KMS-11 (cell line): ENCODE measurements at regions not wholly inside any gene's neighbourhood (a gene's known extent, or its start where the extent isn't known, plus 50 kb on each side); places are given as distances from the start of the nearest gene placed in this dataset.

Experiments
- H2AFZ ChIP-seq: fragments of 200-600 bp; sonication (generic); 2 replicates; pipeline ENCODE4 v1.6.1; 2016; ENCODE audit warnings: antibody characterized with exemption, mixed run types, low read depth
- H3K27ac ChIP-seq: fragments of 200-600 bp; sonication (generic); 2 replicates; pipeline ENCODE4 v1.6.1; 2016; ENCODE audit warnings: mild to moderate bottlenecking, mixed run types
- H3K27me3 ChIP-seq: fragments of 200-600 bp; sonication (generic); 2 replicates; pipeline ENCODE4 v1.6.1; 2017; ENCODE audit warnings: mild to moderate bottlenecking, low read depth, mixed run types, moderate library complexity; ENCODE audit not compliant: insufficient read depth
- H3K36me3 ChIP-seq: fragments of 200-600 bp; sonication (generic); 2 replicates; pipeline ENCODE4 v1.6.1; 2017; ENCODE audit warnings: mild to moderate bottlenecking, mixed run types; ENCODE audit not compliant: insufficient read depth
- H3K4me1 ChIP-seq: fragments of 200-600 bp; sonication (generic); 2 replicates; pipeline ENCODE4 v1.6.1; 2016; ENCODE audit warnings: mild to moderate bottlenecking, low read depth, mixed run types; ENCODE audit not compliant: poor library complexity, severe bottlenecking
- H3K4me2 ChIP-seq: fragments of 200-600 bp; sonication (generic); 2 replicates; pipeline ENCODE4 v1.7.0; 2016; ENCODE audit warnings: mild to moderate bottlenecking, mixed run types
- H3K4me3 ChIP-seq: fragments of 200-600 bp; sonication (generic); IDR thresholded peaks from 2 replicates; pipeline ENCODE4 v1.6.1; 2017; ENCODE audit warnings: low read depth, low read length, mixed read lengths; ENCODE audit not compliant: insufficient read depth
- H3K79me2 ChIP-seq: fragments of 200-600 bp; sonication (generic); 2 replicates; pipeline ENCODE4 v1.6.1; 2016; ENCODE audit warnings: low read depth, mixed run types; ENCODE audit not compliant: insufficient read depth
- H3K9ac ChIP-seq: fragments of 200-600 bp; sonication (generic); 2 replicates; pipeline ENCODE4 v1.6.1; 2016; ENCODE audit warnings: mild to moderate bottlenecking, mixed run types
- H4K20me1 ChIP-seq: fragments of 200-600 bp; sonication (generic); 2 replicates; pipeline ENCODE4 v1.6.1; 2016; ENCODE audit warnings: mild to moderate bottlenecking, mixed run types; ENCODE audit not compliant: insufficient read depth
- CTCF ChIP-seq: fragments of 200-600 bp; sonication (generic); conservative IDR thresholded peaks from 2 replicates; pipeline ENCODE4 v1.6.1; 2017; ENCODE audit warnings: low read depth, mild to moderate bottlenecking, antibody characterized with exemption, low read length, moderate library complexity, mixed read lengths

- Histone ChIP-seq H2AFZ (no peak overlapping the region), H3K27ac (no peak overlapping the region), H3K79me2 (no peaks in the 10 kb centered on the region), H3K4me2 (no peak overlapping the region), H3K9ac (no peak overlapping the region), H3K27me3 (no peaks in the 10 kb centered on the region), H3K36me3 (no peaks in the 10 kb centered on the region), H3K4me1 (no peaks in the 10 kb centered on the region), H3K4me3 (no peak overlapping the region), H4K20me1 (no peaks in the 10 kb centered on the region)
- TF ChIP-seq CTCF, result no peak
These were observed 217.7 kb upstream of the ATXN7L3B start for GRCh38 chr12:74319886-74320285.

GRCh38 chr12:74321381-74321780, 216.3 kb upstream of the ATXN7L3B start:
- Histone ChIP-seq H3K4me3 (no peak overlapping the region), H3K79me2 (no peaks in the 10 kb centered on the region), H3K27ac (no peak overlapping the region), H4K20me1 (no peaks in the 10 kb centered on the region), H3K4me1 (no peaks in the 10 kb centered on the region), H3K36me3 (no peaks in the 10 kb centered on the region), H3K9ac (no peak overlapping the region), H3K4me2 (no peak overlapping the region), H2AFZ (no peak overlapping the region), H3K27me3 (no peaks in the 10 kb centered on the region)
- no peak for TF ChIP-seq CTCF

- no peak overlapping the region for H3K4me2 ChIP-seq
- no peaks in the 10 kb centered on the region for H3K4me1 ChIP-seq
- no peak overlapping the region for H3K9ac ChIP-seq
- H3K36me3 ChIP-seq, result no peaks in the 10 kb centered on the region
- H3K27ac ChIP-seq, result no peak overlapping the region
- H4K20me1 ChIP-seq, result no peaks in the 10 kb centered on the region
- no peaks in the 10 kb centered on the region for H3K79me2 ChIP-seq
- TF ChIP-seq CTCF, result no peak
- H3K4me3 ChIP-seq, result no peak overlapping the region
- H2AFZ ChIP-seq, result no peak overlapping the region
- H3K27me3 ChIP-seq, result no peaks in the 10 kb centered on the region
These were observed 214.8 kb upstream of the ATXN7L3B start for GRCh38 chr12:74322792-74323191.

- H3K36me3 ChIP-seq, result no peaks in the 10 kb centered on the region
- no peaks in the 10 kb centered on the region for H3K79me2 ChIP-seq
- no peak overlapping the region for H3K4me3 ChIP-seq
- H3K9ac ChIP-seq, result no peak overlapping the region
- H3K4me2 ChIP-seq, result no peak overlapping the region
- H4K20me1 ChIP-seq, result no peaks in the 10 kb centered on the region
- H2AFZ ChIP-seq, result no peak overlapping the region
- H3K27ac ChIP-seq, result no peak overlapping the region
- H3K27me3 ChIP-seq, result no peaks in the 10 kb centered on the region
- H3K4me1 ChIP-seq, result no peaks in the 10 kb centered on the region
- no peak for TF ChIP-seq CTCF
These were observed 209.0 kb upstream of the ATXN7L3B start for GRCh38 chr12:74328623-74329022.

GRCh38 chr12:74334780-74335179, 202.9 kb upstream of the ATXN7L3B start:
- H4K20me1 ChIP-seq, result no peaks in the 10 kb centered on the region
- H3K27me3 ChIP-seq, result no peaks in the 10 kb centered on the region
- H3K4me3 ChIP-seq, result no peak overlapping the region
- H3K4me1 ChIP-seq, result no peaks in the 10 kb centered on the region
- H3K36me3 ChIP-seq, result no peaks in the 10 kb centered on the region
- no peak overlapping the region for H3K4me2 ChIP-seq
- TF ChIP-seq CTCF, result no peak
- H3K79me2 ChIP-seq, result no peaks in the 10 kb centered on the region
- no peak overlapping the region for H3K9ac ChIP-seq
- no peak overlapping the region for H3K27ac ChIP-seq
- no peak overlapping the region for H2AFZ ChIP-seq
